Tibial nerve (tissue), 4 donors: ENCODE measurements at regions not wholly inside any gene's neighbourhood (a gene's known extent, or its start where the extent isn't known, plus 50 kb on each side); places are given as distances from the start of the nearest gene placed in this dataset.
"Not testable (repeated sequence)": the region's sequence is repeated elsewhere in the genome, so short reads cannot be mapped to it uniquely, and the experiment has no call there.

Experiments
- DNase-seq, 2 donors: peaks; one replicate each; pipeline ENCODE4 v3.0.0-alpha.2; 2019; ENCODE audit warnings: low spot score in 2 of 2
- H3K27ac ChIP-seq, 4 donors: fragments of 200-600 bp; sonication (generic) in 3 of 4; one replicate each; pipeline ENCODE4 v1.5.1; 2017 to 2019; ENCODE audit warnings: mild to moderate bottlenecking in 1 of 4
- H3K27me3 ChIP-seq, 2 donors: fragments of 200-600 bp; sonication (generic) in 1 of 2; one replicate each; pipeline versions ENCODE4 v1.5.1 to v1.6.0; 2017 to 2019
- H3K36me3 ChIP-seq, 3 donors: fragments of 200-600 bp; sonication (generic); one replicate each; pipeline ENCODE4 v1.5.1; 2018 to 2019
- H3K4me1 ChIP-seq, 4 donors: fragments of 200-600 bp; sonication (generic) in 3 of 4; one replicate each; pipeline ENCODE4 v1.5.1; 2017 to 2019
- H3K4me3 ChIP-seq, 4 donors: fragments of 200-600 bp; sonication (generic) in 3 of 4; one replicate each; pipeline ENCODE4 v1.5.1; 2017 to 2019; ENCODE audit warnings: mild to moderate bottlenecking in 1 of 4, moderate library complexity in 1 of 4
- H3K9me3 ChIP-seq, 4 donors: fragments of 200-600 bp; sonication (generic) in 3 of 4; one replicate each; pipeline ENCODE4 v1.5.1; 2017 to 2019
- EP300 ChIP-seq, 2 donors: sonication (generic); formaldehyde crosslinking; IDR thresholded peaks; one replicate each; pipeline ENCODE4 v1.6.1; 2017; ENCODE audit warnings: antibody characterized with exemption in 2 of 2, mild to moderate bottlenecking in 1 of 2
- POLR2A ChIP-seq, 2 donors: fragments of 450-650 bp; IDR thresholded peaks; one replicate each; pipeline ENCODE4 v1.6.1; 2017; ENCODE audit warnings: antibody characterized with exemption in 2 of 2, mild to moderate bottlenecking in 2 of 2, moderate library complexity in 2 of 2
- WGBS, 2 donors: methylation state at CpG; one replicate each; pipeline ENCODE4 v1.1.5; 2018; 5-methylcytosine and 5-hydroxymethylcytosine counted together
- TF ChIP-seq, protein P1 (sequence below), 5 experiments: fragments of 200-600 bp in 3 of 5; fragments of 450-650 bp in 2 of 5; sonication (generic) in 3 of 5; IDR thresholded peaks; one replicate each; pipeline ENCODE4 v1.5.1; 2016 to 2019; ENCODE audit warnings: antibody characterized with exemption in 5 of 5, mild to moderate bottlenecking in 3 of 5, moderate library complexity in 2 of 5

- Histone ChIP-seq H3K9me3 (no peaks in the 10 kb centered on the region), H3K4me1 (no peaks in the 10 kb centered on the region), H3K27ac (no peak overlapping the region), H3K27me3 (no peaks in the 10 kb centered on the region), H3K36me3 (no peaks in the 10 kb centered on the region), H3K4me3 (no peak overlapping the region)
- TF ChIP-seq, protein P1, sequence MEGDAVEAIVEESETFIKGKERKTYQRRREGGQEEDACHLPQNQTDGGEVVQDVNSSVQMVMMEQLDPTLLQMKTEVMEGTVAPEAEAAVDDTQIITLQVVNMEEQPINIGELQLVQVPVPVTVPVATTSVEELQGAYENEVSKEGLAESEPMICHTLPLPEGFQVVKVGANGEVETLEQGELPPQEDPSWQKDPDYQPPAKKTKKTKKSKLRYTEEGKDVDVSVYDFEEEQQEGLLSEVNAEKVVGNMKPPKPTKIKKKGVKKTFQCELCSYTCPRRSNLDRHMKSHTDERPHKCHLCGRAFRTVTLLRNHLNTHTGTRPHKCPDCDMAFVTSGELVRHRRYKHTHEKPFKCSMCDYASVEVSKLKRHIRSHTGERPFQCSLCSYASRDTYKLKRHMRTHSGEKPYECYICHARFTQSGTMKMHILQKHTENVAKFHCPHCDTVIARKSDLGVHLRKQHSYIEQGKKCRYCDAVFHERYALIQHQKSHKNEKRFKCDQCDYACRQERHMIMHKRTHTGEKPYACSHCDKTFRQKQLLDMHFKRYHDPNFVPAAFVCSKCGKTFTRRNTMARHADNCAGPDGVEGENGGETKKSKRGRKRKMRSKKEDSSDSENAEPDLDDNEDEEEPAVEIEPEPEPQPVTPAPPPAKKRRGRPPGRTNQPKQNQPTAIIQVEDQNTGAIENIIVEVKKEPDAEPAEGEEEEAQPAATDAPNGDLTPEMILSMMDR (IDR thresholded peaks at IDR 0.05) = no peak
- TF ChIP-seq POLR2A (IDR thresholded peaks at IDR 0.05) (no peak), EP300 (IDR thresholded peaks at IDR 0.05) (no peak)
- 30 to 58% methylated on average over 4 of the region's 4 CpGs for WGBS, 2 donors
- DNase-seq = no peak
Measured at GRCh38 chr5:21574438-21574837, 1278.7 kb downstream of the CDH12 start.

GRCh38 chr5:21573416-21574314, 1279.5 kb downstream of the CDH12 start:
- Histone ChIP-seq H3K9me3 (no peaks in the 10 kb centered on the region), H3K27me3 (no peaks in the 10 kb centered on the region), H3K4me1 (no peaks in the 10 kb centered on the region), H3K36me3 (no peaks in the 10 kb centered on the region), H3K4me3 (no peak overlapping the region), H3K27ac (no peak overlapping the region)
- TF ChIP-seq POLR2A (IDR thresholded peaks at IDR 0.05) = no peak
- no peak for TF ChIP-seq EP300 (IDR thresholded peaks at IDR 0.05)
- TF ChIP-seq, protein P1 (IDR thresholded peaks at IDR 0.05) = no peak
- DNase-seq = no peak
- WGBS, 2 donors = 14 to 21% methylated on average over 1 of the region's 1 CpG

DNA sequence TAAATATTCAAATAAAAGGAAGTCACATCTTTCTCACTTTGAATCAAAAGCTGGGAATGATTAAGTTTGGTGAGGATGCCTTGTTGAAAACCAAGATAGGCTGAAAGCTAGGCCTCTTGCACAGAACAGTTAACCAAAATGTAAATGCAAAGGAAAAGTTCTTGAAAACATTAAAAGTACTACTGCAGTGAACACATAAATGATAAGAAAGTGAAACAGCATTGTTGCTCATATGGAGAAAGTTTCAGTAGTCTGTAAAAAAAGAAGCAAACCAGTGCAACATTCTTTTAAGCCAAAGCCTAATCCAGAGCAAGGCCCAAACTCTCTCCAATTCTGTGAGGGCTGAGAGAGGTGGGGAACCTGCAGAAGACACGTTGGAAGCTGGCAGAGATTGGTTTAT, 1281.9 kb downstream of the CDH12 start:
- not testable (repeated sequence) for H3K4me3 ChIP-seq, DNase-seq, H3K4me1 ChIP-seq, H3K27ac ChIP-seq, H3K36me3 ChIP-seq, H3K9me3 ChIP-seq, H3K27me3 ChIP-seq
- 76 to 92% methylated on average over 1 of the region's 1 CpG for WGBS, 2 donors

DNA sequence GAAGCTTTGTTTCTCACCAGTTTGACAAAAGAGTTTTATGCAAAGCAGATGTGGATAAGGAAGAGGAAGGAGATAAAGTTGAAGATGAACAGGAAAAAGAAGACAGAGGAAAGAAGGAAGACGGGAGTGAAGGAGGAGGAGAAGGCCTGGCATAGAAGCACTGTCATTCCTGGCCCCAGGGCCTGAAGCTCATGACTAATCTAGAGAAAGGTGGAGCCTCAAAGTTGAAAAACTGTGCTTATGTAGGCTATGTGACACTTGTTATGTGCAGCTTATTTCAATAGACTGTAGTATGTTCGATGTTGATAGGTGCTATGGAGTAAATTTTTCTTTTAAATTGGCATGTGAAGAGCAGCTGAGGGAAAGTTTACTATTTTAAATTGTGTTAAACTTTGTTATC, 1294.0 kb downstream of the CDH12 start:
- H3K4me1 ChIP-seq, H3K27me3 ChIP-seq, H3K4me3 ChIP-seq, H3K27ac ChIP-seq, H3K36me3 ChIP-seq, H3K9me3 ChIP-seq, DNase-seq: not testable (repeated sequence)
- WGBS, 2 donors = 87 to 89% methylated on average over 2 of the region's 2 CpGs

DNA sequence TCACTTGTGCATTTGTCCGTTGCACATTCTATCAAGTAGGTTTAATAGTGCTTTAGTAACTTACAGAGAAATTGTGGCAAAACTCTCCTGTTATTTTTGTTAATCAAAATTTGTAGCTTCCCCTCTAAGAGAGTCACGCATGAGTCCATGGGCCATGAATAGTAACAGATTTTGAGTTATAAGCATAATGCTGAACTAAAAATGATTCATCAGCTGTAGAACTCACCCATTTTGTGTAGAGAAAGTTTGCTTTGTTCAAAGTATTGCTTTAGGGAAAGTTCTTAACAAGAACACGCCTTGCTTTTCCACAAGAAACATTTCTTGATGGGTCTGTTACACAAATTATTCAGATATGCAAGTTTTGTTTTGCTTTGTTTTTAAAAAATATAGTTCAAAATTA, 1300.9 kb downstream of the CDH12 start:
- not testable (repeated sequence) for H3K36me3 ChIP-seq, H3K27me3 ChIP-seq, DNase-seq, H3K4me1 ChIP-seq, H3K4me3 ChIP-seq, H3K27ac ChIP-seq, H3K9me3 ChIP-seq
- 34 to 40% methylated on average over 2 of the region's 3 CpGs for WGBS, 2 donors

DNA sequence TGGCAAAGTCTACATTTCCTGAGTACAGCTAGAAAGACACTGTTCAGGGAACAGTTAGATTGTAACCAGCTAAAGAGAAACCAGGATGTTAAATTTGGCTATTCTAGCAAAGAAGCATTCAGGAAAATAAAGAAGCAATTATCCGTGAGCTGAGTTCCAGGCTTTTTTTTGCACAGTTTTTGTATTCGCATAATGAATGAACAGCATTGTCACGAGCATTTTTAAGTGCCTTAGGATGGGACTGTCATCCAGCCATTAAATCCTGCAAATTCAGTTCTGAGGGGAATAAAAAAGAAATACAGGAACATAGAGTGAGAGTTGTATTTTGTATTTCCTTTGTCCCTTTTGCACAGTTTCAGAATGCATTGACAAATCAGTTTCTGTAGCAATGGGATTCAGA, 1302.2 kb downstream of the CDH12 start:
- not testable (repeated sequence) for DNase-seq, H3K9me3 ChIP-seq, H3K36me3 ChIP-seq, H3K27me3 ChIP-seq, H3K4me1 ChIP-seq, H3K4me3 ChIP-seq
- H3K27ac ChIP-seq = peak overlapping the region in 1 of 4 donors; percentile 46
- 46 to 58% methylated on average over 3 of the region's 3 CpGs for WGBS, 2 donors

DNA sequence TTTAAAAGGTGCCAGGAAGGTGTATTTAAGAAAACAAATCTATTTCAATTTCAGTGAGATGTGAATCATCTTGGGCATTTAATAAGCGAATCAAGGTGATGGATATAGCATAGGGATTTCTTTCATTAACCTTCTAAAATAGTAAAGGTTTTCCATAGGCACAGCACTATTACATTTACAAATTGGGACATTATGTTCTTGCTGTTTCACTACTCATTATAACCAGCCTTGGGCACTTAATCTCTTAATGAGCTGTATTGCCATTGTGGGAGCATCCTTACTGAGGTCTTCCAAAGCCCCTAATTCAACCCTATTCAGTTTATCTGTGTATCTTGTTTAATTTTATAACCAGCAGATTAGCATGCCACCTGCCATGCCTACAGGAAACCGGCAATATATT, 1305.5 kb downstream of the CDH12 start:
- not testable (repeated sequence) for H3K4me3 ChIP-seq, DNase-seq, H3K4me1 ChIP-seq, H3K27ac ChIP-seq, H3K9me3 ChIP-seq, H3K27me3 ChIP-seq, H3K36me3 ChIP-seq
- 95 to 97% methylated on average over 2 of the region's 2 CpGs for WGBS, 2 donors

GRCh38 chr5:21535114-21535513, 1318.0 kb downstream of the CDH12 start:
- H3K4me3 ChIP-seq, H3K36me3 ChIP-seq, H3K27me3 ChIP-seq, H3K9me3 ChIP-seq, H3K4me1 ChIP-seq, DNase-seq, H3K27ac ChIP-seq: not testable (repeated sequence)

GRCh38 chr5:21521157-21521556, 1332.0 kb downstream of the CDH12 start:
- H3K27me3 ChIP-seq, DNase-seq, H3K9me3 ChIP-seq, H3K4me1 ChIP-seq, H3K36me3 ChIP-seq, H3K4me3 ChIP-seq, H3K27ac ChIP-seq: not testable (repeated sequence)
- 93 to 94% methylated on average over 2 of the region's 2 CpGs for WGBS, 2 donors

DNA sequence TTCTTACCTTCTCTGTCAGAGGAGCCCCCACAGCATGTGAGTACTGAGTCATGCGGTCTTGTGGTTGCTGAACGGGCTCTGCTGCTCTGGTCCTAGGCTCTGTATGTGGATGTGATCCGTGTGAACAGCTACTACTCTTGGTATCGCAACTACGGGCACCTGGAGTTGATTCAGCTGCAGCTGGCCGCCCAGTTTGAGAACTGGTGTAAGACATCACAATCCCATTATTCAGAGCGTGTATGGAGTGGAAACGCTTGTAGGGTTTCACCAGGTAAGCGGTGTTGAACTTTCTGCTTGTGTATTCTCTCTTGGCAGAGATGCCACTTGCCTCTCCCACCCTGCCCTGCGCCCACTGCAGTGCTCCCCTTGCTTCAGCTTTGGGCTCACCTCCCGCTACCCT, 1356.2 kb downstream of the CDH12 start:
- DNase-seq, H3K4me3 ChIP-seq, H3K4me1 ChIP-seq, H3K27ac ChIP-seq, H3K9me3 ChIP-seq, H3K27me3 ChIP-seq: not testable (repeated sequence)
- WGBS, 2 donors = 96% methylated on average over 7 to 9 of the region's 11 CpGs
- H3K36me3 ChIP-seq = peaks cover 0 to 44% (median 4%) of the 10 kb centered on the region in 3 donors

DNA sequence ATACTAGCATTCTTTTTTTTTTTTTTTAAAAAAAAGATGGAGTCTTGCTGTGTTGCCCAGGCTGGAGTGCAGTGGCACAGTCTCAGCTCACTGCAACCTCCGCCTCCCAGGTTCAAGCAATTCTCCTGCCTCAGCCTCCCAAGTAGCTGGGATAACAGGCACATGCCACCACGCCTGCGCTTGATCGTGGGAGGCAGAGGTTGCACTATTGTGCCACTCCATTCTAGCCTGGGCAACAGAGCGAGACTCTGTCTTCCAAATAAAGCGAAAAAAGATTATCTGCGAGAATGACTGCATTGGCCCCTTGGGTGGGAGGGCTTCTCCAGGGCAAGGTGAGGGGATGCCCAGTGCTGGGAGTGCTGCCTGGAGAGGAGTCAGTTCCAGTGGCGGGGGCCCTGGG, 1357.1 kb downstream of the CDH12 start:
- not testable (repeated sequence) for DNase-seq, H3K4me1 ChIP-seq, H3K27ac ChIP-seq, H3K4me3 ChIP-seq, H3K9me3 ChIP-seq, H3K27me3 ChIP-seq
- peaks cover 0 to 49% (median 4%) of the 10 kb centered on the region in 3 donors for H3K36me3 ChIP-seq
- WGBS, 2 donors = 89 to 91% methylated on average over 8 of the region's 8 CpGs

DNA sequence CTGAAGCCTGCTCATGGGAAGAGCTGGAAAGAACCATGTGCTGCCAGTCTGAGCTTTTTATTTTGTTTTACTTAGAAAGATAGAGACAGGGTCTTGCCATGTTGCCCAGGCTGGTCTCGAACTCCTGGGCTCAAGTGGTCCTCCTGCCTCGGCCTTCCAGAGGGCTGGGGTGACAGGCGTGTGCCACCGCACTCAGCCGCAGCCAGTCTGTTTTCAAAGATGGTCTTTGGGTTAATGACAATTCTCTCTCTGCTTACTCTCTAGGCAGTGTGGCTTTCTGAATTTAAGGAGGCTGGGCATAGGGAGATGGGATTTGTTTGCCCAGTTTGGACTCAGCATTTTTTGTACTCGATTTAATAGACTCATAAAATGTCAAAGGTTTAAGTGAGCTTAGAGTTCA, 1357.9 kb downstream of the CDH12 start:
- H3K27ac ChIP-seq, DNase-seq, H3K9me3 ChIP-seq, H3K27me3 ChIP-seq, H3K4me3 ChIP-seq, H3K4me1 ChIP-seq: not testable (repeated sequence)
- WGBS, 2 donors = 93 to 94% methylated on average over 6 of the region's 6 CpGs
- H3K36me3 ChIP-seq = peaks cover 0 to 49% (median 4%) of the 10 kb centered on the region in 3 donors
